ENCODE measurements at regions not wholly inside any gene's neighbourhood (a gene's known extent, or its start where the extent isn't known, plus 50 kb on each side); places are given as distances from the start of the nearest gene placed in this dataset.

DNA sequence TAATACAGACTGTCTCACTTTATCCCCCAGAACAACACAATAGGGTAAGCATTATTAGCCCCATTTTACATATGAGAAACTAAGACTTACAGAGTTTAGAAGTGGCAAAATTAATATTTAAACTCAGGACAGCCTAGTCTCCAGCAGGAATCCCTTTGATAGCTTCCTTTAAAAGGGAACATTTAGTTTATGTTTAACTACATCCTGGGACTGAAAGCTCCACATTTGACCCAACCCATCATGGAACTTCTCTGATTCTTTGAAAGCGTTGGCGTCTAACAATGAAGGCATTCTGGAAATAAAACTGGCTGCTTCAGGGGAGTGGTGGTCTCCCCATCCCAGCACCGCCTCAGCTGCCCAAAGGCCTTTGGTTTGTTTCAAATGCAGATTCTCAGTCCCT is 250.6 kb upstream of the NFIA start:
- Histone ChIP-seq H3K27ac (replicated peaks; ENCODE audit: low read length) (no peak overlapping the region), H3K9me3 (replicated peaks in 1 of 2; ENCODE audit: control insufficient read depth in 2 of 2, insufficient read depth in 1 of 2, low read depth in 1 of 2, low read length in 2 of 2) (no peaks in the 10 kb centered on the region), H3K36me3 (replicated peaks in 1 of 2; ENCODE audit: control insufficient read depth in 2 of 2, insufficient read depth in 2 of 2, low read length in 2 of 2) (no peaks in the 10 kb centered on the region), H2BK120ac (ENCODE audit: low read depth, low read length) (no peak overlapping the region), H3K4me3 (ENCODE audit: low read length in 2 of 2) (no peak overlapping the region), H4K91ac (ENCODE audit: low read depth, low read length, poor library complexity) (no peak overlapping the region), H2BK12ac (ENCODE audit: low read length) (no peak overlapping the region), H3K9ac (ENCODE audit: low read depth, low read length, poor library complexity) (no peak overlapping the region), H3K4ac (ENCODE audit: low read length) (no peak overlapping the region), H3K4me2 (ENCODE audit: insufficient read depth, low read length, poor library complexity, severe bottlenecking) (no peak overlapping the region), H2AK5ac (ENCODE audit: low read depth, low read length) (no peak overlapping the region), H2AFZ (ENCODE audit: low read length) (no peak overlapping the region), H4K8ac (ENCODE audit: low read depth, low read length) (no peak overlapping the region), H2BK5ac (ENCODE audit: low read length) (no peak overlapping the region), H3K27me3 (ENCODE audit: control insufficient read depth in 3 of 3, insufficient read depth in 3 of 3, low read depth in 1 of 3, low read length in 3 of 3) (no peaks in the 10 kb centered on the region), H2BK15ac (ENCODE audit: low read length) (no peak overlapping the region), H3K18ac (ENCODE audit: low read length) (no peak overlapping the region), H3K79me1 (ENCODE audit: low read depth, low read length) (no peaks in the 10 kb centered on the region), H3K14ac (ENCODE audit: low read length) (no peak overlapping the region), H3K4me1 (ENCODE audit: control insufficient read depth in 2 of 2, insufficient read depth in 1 of 2, low read depth in 1 of 2, low read length in 2 of 2) (no peaks in the 10 kb centered on the region), H3K23ac (ENCODE audit: low read depth, low read length, poor library complexity) (no peak overlapping the region)
- no CpG with 5 or more reads among the region's 3 CpGs for WGBS, 2 donors (ENCODE audit: extremely low coverage in 2 of 2, insufficient read length in 2 of 2, insufficient replicate concordance in 1 of 2)
- no peak for DNase-seq (ENCODE audit: low spot score)

GRCh38 chr1:60828944-60829343 is 253.4 kb upstream of the NFIA start:
- Histone ChIP-seq H3K36me3 (replicated peaks in 1 of 2; ENCODE audit: control insufficient read depth in 2 of 2, insufficient read depth in 2 of 2, low read length in 2 of 2) (no peaks in the 10 kb centered on the region), H4K8ac (ENCODE audit: low read depth, low read length) (no peak overlapping the region), H3K9me3 (replicated peaks in 1 of 2; ENCODE audit: control insufficient read depth in 2 of 2, insufficient read depth in 1 of 2, low read depth in 1 of 2, low read length in 2 of 2) (no peaks in the 10 kb centered on the region), H4K91ac (ENCODE audit: low read depth, low read length, poor library complexity) (no peak overlapping the region), H2BK120ac (ENCODE audit: low read depth, low read length) (no peak overlapping the region), H3K27me3 (ENCODE audit: control insufficient read depth in 3 of 3, insufficient read depth in 3 of 3, low read depth in 1 of 3, low read length in 3 of 3) (no peaks in the 10 kb centered on the region), H3K4me2 (ENCODE audit: insufficient read depth, low read length, poor library complexity, severe bottlenecking) (no peak overlapping the region), H3K14ac (ENCODE audit: low read length) (no peak overlapping the region), H3K4me3 (ENCODE audit: low read length in 2 of 2) (no peak overlapping the region), H3K79me1 (ENCODE audit: low read depth, low read length) (no peaks in the 10 kb centered on the region), H3K18ac (ENCODE audit: low read length) (no peak overlapping the region), H2AK5ac (ENCODE audit: low read depth, low read length) (no peak overlapping the region), H2BK12ac (ENCODE audit: low read length) (no peak overlapping the region), H3K4ac (ENCODE audit: low read length) (no peak overlapping the region), H3K27ac (replicated peaks; ENCODE audit: low read length) (no peak overlapping the region), H3K9ac (ENCODE audit: low read depth, low read length, poor library complexity) (no peak overlapping the region), H3K23ac (ENCODE audit: low read depth, low read length, poor library complexity) (no peak overlapping the region), H3K4me1 (ENCODE audit: control insufficient read depth in 2 of 2, insufficient read depth in 1 of 2, low read depth in 1 of 2, low read length in 2 of 2) (peaks cover 0 to 2% of the 10 kb centered on the region in 2 donors), H2AFZ (ENCODE audit: low read length) (no peak overlapping the region), H2BK15ac (ENCODE audit: low read length) (no peak overlapping the region), H2BK5ac (ENCODE audit: low read length) (no peak overlapping the region)
- no CpG with 5 or more reads among the region's 3 CpGs for WGBS, 2 donors (ENCODE audit: extremely low coverage in 2 of 2, insufficient read length in 2 of 2, insufficient replicate concordance in 1 of 2)
- DNase-seq (ENCODE audit: low spot score) = no peak

DNA sequence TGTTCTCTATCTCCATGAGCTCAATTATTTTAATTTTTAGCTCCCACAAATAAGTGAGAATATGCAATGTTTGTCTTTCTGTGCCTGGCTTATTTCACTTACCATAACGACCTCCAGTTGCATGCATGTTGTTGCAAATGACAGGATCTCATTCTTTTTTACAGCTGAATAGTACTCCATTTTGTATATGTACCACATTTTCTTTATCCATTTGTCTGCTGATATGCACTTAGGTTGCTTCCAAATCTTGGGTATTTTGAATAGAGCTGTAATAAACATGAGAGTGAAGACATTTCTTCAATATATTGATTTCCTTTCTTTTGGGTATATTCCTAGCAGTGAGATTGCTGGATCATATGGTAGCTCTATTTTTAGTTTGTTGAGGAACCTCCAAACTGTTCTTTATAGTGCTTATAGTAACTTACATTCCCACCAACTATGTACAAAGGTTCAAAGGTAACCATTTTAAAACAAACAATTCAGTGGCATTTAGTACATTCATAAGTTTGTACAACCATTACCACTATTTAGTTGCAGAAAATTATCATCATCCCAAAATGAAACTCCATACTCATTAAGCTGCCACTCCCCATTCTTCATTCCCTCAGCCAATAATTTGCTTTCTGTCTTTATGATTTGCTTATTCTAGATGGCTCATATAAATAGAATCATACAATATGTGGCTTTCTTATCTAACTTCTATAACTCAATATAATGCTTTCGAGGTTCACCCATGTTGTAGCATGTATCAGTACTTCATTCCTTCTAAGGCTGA is 255.9 kb upstream of the NFIA start:
- WGBS, 2 donors (ENCODE audit: extremely low coverage in 2 of 2, insufficient read length in 2 of 2, insufficient replicate concordance in 1 of 2) = no CpG with 5 or more reads among the region's 2 CpGs
- Histone ChIP-seq H3K9ac (ENCODE audit: low read depth, low read length, poor library complexity) (no peak overlapping the region), H2BK15ac (ENCODE audit: low read length) (no peak overlapping the region), H3K27ac (replicated peaks; ENCODE audit: low read length) (no peak overlapping the region), H3K4ac (ENCODE audit: low read length) (no peak overlapping the region), H3K18ac (ENCODE audit: low read length) (no peak overlapping the region), H3K36me3 (replicated peaks in 1 of 2; ENCODE audit: control insufficient read depth in 2 of 2, insufficient read depth in 2 of 2, low read length in 2 of 2) (no peaks in the 10 kb centered on the region), H3K23ac (ENCODE audit: low read depth, low read length, poor library complexity) (no peak overlapping the region), H3K9me3 (replicated peaks in 1 of 2; ENCODE audit: control insufficient read depth in 2 of 2, insufficient read depth in 1 of 2, low read depth in 1 of 2, low read length in 2 of 2) (no peaks in the 10 kb centered on the region), H3K79me1 (ENCODE audit: low read depth, low read length) (no peaks in the 10 kb centered on the region), H2BK5ac (ENCODE audit: low read length) (no peak overlapping the region), H3K27me3 (ENCODE audit: control insufficient read depth in 3 of 3, insufficient read depth in 3 of 3, low read depth in 1 of 3, low read length in 3 of 3) (no peaks in the 10 kb centered on the region), H2AK5ac (ENCODE audit: low read depth, low read length) (no peak overlapping the region), H2BK12ac (ENCODE audit: low read length) (no peak overlapping the region), H2BK120ac (ENCODE audit: low read depth, low read length) (no peak overlapping the region), H2AFZ (ENCODE audit: low read length) (no peak overlapping the region), H3K4me3 (ENCODE audit: low read length in 2 of 2) (no peak overlapping the region), H4K8ac (ENCODE audit: low read depth, low read length) (no peak overlapping the region), H3K4me1 (ENCODE audit: control insufficient read depth in 2 of 2, insufficient read depth in 1 of 2, low read depth in 1 of 2, low read length in 2 of 2) (peaks cover 0 to 2% of the 10 kb centered on the region in 2 donors), H3K14ac (ENCODE audit: low read length) (no peak overlapping the region), H3K4me2 (ENCODE audit: insufficient read depth, low read length, poor library complexity, severe bottlenecking) (no peak overlapping the region), H4K91ac (ENCODE audit: low read depth, low read length, poor library complexity) (no peak overlapping the region)
- no peak for DNase-seq (ENCODE audit: low spot score)

GRCh38 chr1:60825593-60825992 is 256.8 kb upstream of the NFIA start:
- Histone ChIP-seq H2AFZ (ENCODE audit: low read length) (no peak overlapping the region), H3K4ac (ENCODE audit: low read length) (no peak overlapping the region), H3K27me3 (ENCODE audit: control insufficient read depth in 3 of 3, insufficient read depth in 3 of 3, low read depth in 1 of 3, low read length in 3 of 3) (no peaks in the 10 kb centered on the region), H4K91ac (ENCODE audit: low read depth, low read length, poor library complexity) (no peak overlapping the region), H2AK5ac (ENCODE audit: low read depth, low read length) (no peak overlapping the region), H3K14ac (ENCODE audit: low read length) (no peak overlapping the region), H3K4me3 (ENCODE audit: low read length in 2 of 2) (no peak overlapping the region), H4K8ac (ENCODE audit: low read depth, low read length) (no peak overlapping the region), H2BK5ac (ENCODE audit: low read length) (no peak overlapping the region), H2BK120ac (ENCODE audit: low read depth, low read length) (no peak overlapping the region), H3K4me1 (ENCODE audit: control insufficient read depth in 2 of 2, insufficient read depth in 1 of 2, low read depth in 1 of 2, low read length in 2 of 2) (peaks cover 0 to 2% of the 10 kb centered on the region in 2 donors), H3K9ac (ENCODE audit: low read depth, low read length, poor library complexity) (no peak overlapping the region), H3K9me3 (replicated peaks in 1 of 2; ENCODE audit: control insufficient read depth in 2 of 2, insufficient read depth in 1 of 2, low read depth in 1 of 2, low read length in 2 of 2) (no peaks in the 10 kb centered on the region), H3K23ac (ENCODE audit: low read depth, low read length, poor library complexity) (no peak overlapping the region), H3K36me3 (replicated peaks in 1 of 2; ENCODE audit: control insufficient read depth in 2 of 2, insufficient read depth in 2 of 2, low read length in 2 of 2) (no peaks in the 10 kb centered on the region), H3K18ac (ENCODE audit: low read length) (no peak overlapping the region), H3K79me1 (ENCODE audit: low read depth, low read length) (no peaks in the 10 kb centered on the region), H2BK15ac (ENCODE audit: low read length) (no peak overlapping the region), H3K27ac (replicated peaks; ENCODE audit: low read length) (no peak overlapping the region), H2BK12ac (ENCODE audit: low read length) (no peak overlapping the region), H3K4me2 (ENCODE audit: insufficient read depth, low read length, poor library complexity, severe bottlenecking) (no peak overlapping the region)
- WGBS, 2 donors (ENCODE audit: extremely low coverage in 2 of 2, insufficient read length in 2 of 2, insufficient replicate concordance in 1 of 2) = no CpG with 5 or more reads among the region's 1 CpG
- no peak for DNase-seq (ENCODE audit: low spot score)
